H9 (cell line): ENCODE measurements at regions not wholly inside any gene's neighbourhood (a gene's known extent, or its start where the extent isn't known, plus 50 kb on each side); places are given as distances from the start of the nearest gene placed in this dataset.

ENCODE experiments used
- DNase-seq: peaks from one replicate; pipeline ENCODE4 v3.0.0-alpha.2; 2017
- H2AFZ ChIP-seq: one replicate; pipeline ENCODE4 v1.6.1; 2013; ENCODE audit warnings: mild to moderate bottlenecking, low read length, control low read depth, moderate library complexity
- H2AK5ac ChIP-seq: 2 replicates; pipeline ENCODE4 v1.6.1; 2013; ENCODE audit warnings: low read length, control low read depth, mixed read lengths; ENCODE audit not compliant: insufficient read length
- H2BK120ac ChIP-seq: one replicate; pipeline ENCODE4 v1.6.1; 2013; ENCODE audit warnings: low read depth, mild to moderate bottlenecking, low read length, control low read depth, inconsistent platforms; ENCODE audit not compliant: poor library complexity, severe bottlenecking
- H2BK12ac ChIP-seq: 2 replicates; pipeline ENCODE4 v1.6.1; 2013; ENCODE audit warnings: low read length, control low read depth, mixed read lengths, low read depth; ENCODE audit not compliant: insufficient read length
- H2BK15ac ChIP-seq: 2 replicates; pipeline ENCODE4 v1.6.1; 2013; ENCODE audit warnings: low read depth, low read length, control low read depth
- H2BK20ac ChIP-seq: one replicate; pipeline ENCODE4 v1.6.1; 2013; ENCODE audit warnings: low read depth, mild to moderate bottlenecking, low read length, control low read depth, inconsistent platforms; ENCODE audit not compliant: poor library complexity, severe bottlenecking
- H2BK5ac ChIP-seq: 2 replicates; pipeline ENCODE4 v1.6.1; 2013; ENCODE audit warnings: low read length, control low read depth, mixed read lengths; ENCODE audit not compliant: insufficient read length
- H3K14ac ChIP-seq: 2 replicates; pipeline ENCODE4 v1.6.1; 2013; ENCODE audit warnings: low read length, control low read depth; ENCODE audit not compliant: insufficient read depth
- H3K18ac ChIP-seq: 2 replicates; pipeline ENCODE4 v1.6.1; 2013; ENCODE audit warnings: low read depth, mild to moderate bottlenecking, mixed read lengths, low read length, control low read depth; ENCODE audit not compliant: insufficient read length
- H3K23ac ChIP-seq: 2 replicates; pipeline ENCODE4 v1.6.1; 2013; ENCODE audit warnings: low read length, control low read depth, mixed read lengths, low read depth; ENCODE audit not compliant: insufficient read length
- H3K23me2 ChIP-seq: 2 replicates; pipeline ENCODE4 v1.6.1; 2013; ENCODE audit warnings: low read depth, mild to moderate bottlenecking, mixed read lengths, low read length, control low read depth; ENCODE audit not compliant: insufficient read length, poor library complexity, severe bottlenecking
- H3K27ac ChIP-seq: 2 replicates; pipeline ENCODE4 v1.5.1; 2013; ENCODE audit warnings: low read length, control low read depth, mixed read lengths, low read depth; ENCODE audit not compliant: insufficient read length
- H3K27me3 ChIP-seq: 2 replicates; pipeline ENCODE4 v1.6.1; 2013; ENCODE audit warnings: low read length, control low read depth, inconsistent platforms; ENCODE audit not compliant: insufficient read depth
- H3K4ac ChIP-seq: 2 replicates; pipeline ENCODE4 v1.6.1; 2013; ENCODE audit warnings: low read depth, mild to moderate bottlenecking, control low read depth, inconsistent platforms, low read length, moderate library complexity
- H3K4me1 ChIP-seq: 2 replicates; pipeline ENCODE4 v1.6.1; 2013; ENCODE audit warnings: low read length, control low read depth, inconsistent platforms; ENCODE audit not compliant: insufficient read depth
- H3K4me2 ChIP-seq: 2 replicates; pipeline ENCODE4 v1.6.1; 2013; ENCODE audit warnings: low read length, control low read depth, mixed read lengths; ENCODE audit not compliant: insufficient read length, insufficient read depth
- H3K56ac ChIP-seq: 2 replicates; pipeline ENCODE4 v1.6.1; 2013; ENCODE audit warnings: low read depth, mild to moderate bottlenecking, mixed read lengths, low read length, control low read depth; ENCODE audit not compliant: insufficient read length
- H3K79me1 ChIP-seq: 2 replicates; pipeline ENCODE4 v1.6.1; 2013; ENCODE audit warnings: low read depth, mild to moderate bottlenecking, moderate library complexity, low read length, control low read depth, inconsistent platforms; ENCODE audit not compliant: insufficient read depth, poor library complexity, severe bottlenecking
- H3K79me2 ChIP-seq: 2 replicates; pipeline ENCODE4 v1.6.1; 2013; ENCODE audit warnings: low read length, control low read depth, inconsistent platforms; ENCODE audit not compliant: insufficient read depth
- H3K9ac ChIP-seq: 2 replicates; pipeline ENCODE4 v1.6.1; 2013; ENCODE audit warnings: low read length, control low read depth, mixed read lengths; ENCODE audit not compliant: insufficient read length; ENCODE audit errors: extremely low read depth
- H3K9me3 ChIP-seq: one replicate; pipeline ENCODE4 v1.6.1; 2013; ENCODE audit warnings: low read depth, low read length, inconsistent platforms; ENCODE audit not compliant: control insufficient read depth
- H3T11ph ChIP-seq: one replicate; pipeline ENCODE4 v1.6.1; 2013; ENCODE audit warnings: mild to moderate bottlenecking, low read length, control low read depth, inconsistent platforms
- H4K20me1 ChIP-seq: one replicate; pipeline ENCODE4 v1.6.1; 2013; ENCODE audit not compliant: control insufficient read depth, insufficient read length, insufficient read depth
- H4K5ac ChIP-seq: 2 replicates; pipeline ENCODE4 v1.6.1; 2013; ENCODE audit warnings: low read depth, mild to moderate bottlenecking, mixed read lengths, low read length, control low read depth; ENCODE audit not compliant: insufficient read length
- H4K8ac ChIP-seq: replicated peaks from 2 replicates; pipeline ENCODE4 v1.6.1; 2013; ENCODE audit warnings: low read length, control low read depth, mixed read lengths, low read depth; ENCODE audit not compliant: insufficient read length
- H4K91ac ChIP-seq: 2 replicates; pipeline ENCODE4 v1.6.1; 2013; ENCODE audit warnings: low read depth, mild to moderate bottlenecking, moderate library complexity, mixed read lengths, low read length, control low read depth; ENCODE audit not compliant: insufficient read length
- H3K27ac Mint-ChIP-seq, 3 experiments: 2 replicates in 2 of 3; 3 replicates in 1 of 3; pipeline ENCODE4 v1.8.0; 2020 to 2021; ENCODE audit warnings: mixed read lengths in 3 of 3, mild to moderate bottlenecking in 1 of 3, moderate library complexity in 1 of 3
- H3K27me3 Mint-ChIP-seq: 2 replicates; pipeline ENCODE4 v1.8.0; 2021; ENCODE audit warnings: low read depth, mild to moderate bottlenecking, moderate library complexity, mixed read lengths
- H3K36me3 Mint-ChIP-seq, 3 experiments: 2 replicates in 2 of 3; 3 replicates in 1 of 3; pipeline ENCODE4 v1.8.0; 2020 to 2021; ENCODE audit warnings: low read depth in 3 of 3, mixed read lengths in 3 of 3; ENCODE audit not compliant: insufficient read depth in 1 of 3
- H3K4me1 Mint-ChIP-seq, 2 experiments: 2 replicates each; pipeline ENCODE4 v1.8.0; 2020; ENCODE audit warnings: mixed read lengths in 2 of 2
- H3K4me3 Mint-ChIP-seq, 2 experiments: 2 replicates in 1 of 2; 3 replicates in 1 of 2; pipeline ENCODE4 v1.8.0; 2020 to 2021; ENCODE audit warnings: mild to moderate bottlenecking in 2 of 2, mixed read lengths in 2 of 2, moderate library complexity in 1 of 2
- H3K9me3 Mint-ChIP-seq, 2 experiments: 2 replicates in 1 of 2; 3 replicates in 1 of 2; pipeline ENCODE4 v1.8.0; 2020; ENCODE audit warnings: mild to moderate bottlenecking in 2 of 2, mixed read lengths in 2 of 2, moderate library complexity in 1 of 2
- CTCF ChIP-seq: fragments of 200-600 bp; sonication (generic); conservative IDR thresholded peaks from 3 replicates; pipeline ENCODE4 v1.8.0; 2021; ENCODE audit warnings: antibody characterized with exemption, mild to moderate bottlenecking
- WGBS: extraction: QIAGEN DNeasy Blood & Tissue Kit; methylation state at CpG from one replicate; pipeline ENCODE4 v1.1.7; 2013; ENCODE audit warnings: missing lambda C conversion rate, low lambda C conversion rate, mixed read lengths; ENCODE audit not compliant: insufficient read length; ENCODE audit errors: extremely low coverage; 5-methylcytosine and 5-hydroxymethylcytosine counted together

GRCh38 chr22:48405741-48406140 is 1421.9 kb downstream of the BRD1 start:
- Histone ChIP-seq H3K4ac (no peak overlapping the region), H3K14ac (no peak overlapping the region), H4K91ac (no peak overlapping the region), H2AK5ac (no peak overlapping the region), H3K23ac (no peak overlapping the region), H3K23me2 (no peaks in the 10 kb centered on the region), H2AFZ (no peak overlapping the region), H3K18ac (no peak overlapping the region), H3K4me2 (no peak overlapping the region), H4K5ac (no peak overlapping the region), H3K79me1 (no peaks in the 10 kb centered on the region), H3K27ac (no peak overlapping the region), H3T11ph (no peak overlapping the region), H2BK5ac (no peak overlapping the region), H2BK12ac (no peak overlapping the region), H4K20me1 (no peaks in the 10 kb centered on the region), H2BK120ac (no peak overlapping the region), H4K8ac (no peak overlapping the region), H2BK20ac (no peak overlapping the region), H3K56ac (no peak overlapping the region), H3K9me3 (no peaks in the 10 kb centered on the region), H2BK15ac (no peak overlapping the region), H3K27me3 (no peaks in the 10 kb centered on the region), H3K79me2 (no peaks in the 10 kb centered on the region), H3K4me1 (no peaks in the 10 kb centered on the region), H3K9ac (no peak overlapping the region)
- Mint-ChIP-seq H3K4me3 (no peak overlapping the region), H3K27me3 (peaks cover 12% of the 10 kb centered on the region), H3K4me1 (peaks cover 3 to 7% of the 10 kb centered on the region in 2 experiments), H3K9me3 (no peaks in the 10 kb centered on the region; a peak in 1 of 5 replicates), H3K36me3 (no peaks in the 10 kb centered on the region), H3K27ac (no peak overlapping the region)
- WGBS, result no CpG with 5 or more reads among the region's 6 CpGs
- no peak for DNase-seq
- no peak for TF ChIP-seq CTCF
